ENCODE measurements at regions not wholly inside any gene's neighbourhood (a gene's known extent, or its start where the extent isn't known, plus 50 kb on each side); places are given as distances from the start of the nearest gene placed in this dataset.

GRCh38 chr1:218066332-218066731 lies 218.8 kb upstream of the RRP15 start:
- Histone ChIP-seq H3K4me1 (ENCODE audit: control insufficient read depth, insufficient read depth, low read depth, low read length) (no peaks in the 10 kb centered on the region), H3K36me3 (ENCODE audit: control insufficient read depth in 1 of 2, insufficient read depth in 2 of 2, low read depth in 1 of 2, low read length in 2 of 2) (no peaks in the 10 kb centered on the region), H3K14ac (ENCODE audit: low read length in 2 of 2) (no peak overlapping the region), H3K27me3 (ENCODE audit: control insufficient read depth in 1 of 2, insufficient read depth in 1 of 2, low read length in 2 of 2) (no peaks in the 10 kb centered on the region), H3K9ac (ENCODE audit: low read length) (no peak overlapping the region), H3K4me3 (ENCODE audit: insufficient read depth in 1 of 2, low read depth in 1 of 2, low read length in 2 of 2) (no peak overlapping the region), H2AK5ac (ENCODE audit: low read length, severe bottlenecking) (no peak overlapping the region), H3K79me1 (replicated peaks; ENCODE audit: low read length, poor library complexity, severe bottlenecking) (no peaks in the 10 kb centered on the region), H2AFZ (ENCODE audit: low read depth, low read length) (no peak overlapping the region), H2BK5ac (ENCODE audit: low read depth, low read length, poor library complexity, severe bottlenecking) (no peak overlapping the region), H3K23ac (ENCODE audit: low read length in 2 of 2) (no peak overlapping the region), H4K8ac (ENCODE audit: low read length) (no peak overlapping the region), H2BK12ac (ENCODE audit: low read length in 2 of 2) (no peak overlapping the region), H2BK120ac (ENCODE audit: low read depth, low read length) (no peak overlapping the region), H4K91ac (ENCODE audit: low read length) (no peak overlapping the region), H3K18ac (ENCODE audit: low read depth in 1 of 2, low read length in 2 of 2) (no peak overlapping the region), H3K27ac (ENCODE audit: low read length, poor library complexity, severe bottlenecking) (no peak overlapping the region), H2BK15ac (ENCODE audit: low read depth, poor library complexity, severe bottlenecking) (no peak overlapping the region), H3K4me2 (ENCODE audit: low read length, poor library complexity, severe bottlenecking) (no peak overlapping the region), H3K4ac (ENCODE audit: low read depth in 1 of 2, low read length in 2 of 2) (no peak overlapping the region), H3K9me3 (ENCODE audit: control insufficient read depth, low read length) (peaks cover 3% of the 10 kb centered on the region)
- 20% methylated on average over 1 of the region's 3 CpGs for WGBS
- DNase-seq, result no peak

DNA sequence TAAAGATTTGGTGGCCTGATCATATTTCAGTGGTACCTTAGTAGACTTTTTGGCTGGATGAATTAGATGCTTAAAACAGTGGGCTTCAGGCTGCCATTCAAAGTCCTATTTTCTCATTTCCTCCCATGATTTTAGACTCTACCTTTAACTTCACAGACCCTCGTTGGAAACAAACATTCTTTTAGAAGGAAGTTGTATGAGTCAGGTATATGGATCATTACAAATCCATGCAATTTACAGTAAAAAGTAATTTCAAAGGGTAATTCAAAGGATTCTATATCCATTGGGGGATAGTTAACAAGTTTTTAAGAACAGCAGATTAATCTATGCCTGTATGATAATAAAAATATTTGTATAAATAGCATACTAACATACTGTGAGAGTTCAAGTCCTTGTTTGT lies 216.9 kb upstream of the RRP15 start:
- no peak overlapping the region for H3K4me3 ChIP-seq (ENCODE audit: insufficient read depth in 1 of 2, low read depth in 1 of 2, low read length in 2 of 2)
- H3K18ac ChIP-seq (ENCODE audit: low read depth in 1 of 2, low read length in 2 of 2), result no peak overlapping the region
- peaks cover 3% of the 10 kb centered on the region for H3K9me3 ChIP-seq (ENCODE audit: control insufficient read depth, low read length)
- H3K27ac ChIP-seq (ENCODE audit: low read length, poor library complexity, severe bottlenecking), result no peak overlapping the region
- no peak overlapping the region for H3K4me2 ChIP-seq (ENCODE audit: low read length, poor library complexity, severe bottlenecking)
- no peak overlapping the region for H3K23ac ChIP-seq (ENCODE audit: low read length in 2 of 2)
- H3K36me3 ChIP-seq (ENCODE audit: control insufficient read depth in 1 of 2, insufficient read depth in 2 of 2, low read depth in 1 of 2, low read length in 2 of 2), result no peaks in the 10 kb centered on the region
- WGBS, result no CpG with 5 or more reads among the region's 1 CpG
- no peak overlapping the region for H2BK15ac ChIP-seq (ENCODE audit: low read depth, poor library complexity, severe bottlenecking)
- H2AFZ ChIP-seq (ENCODE audit: low read depth, low read length), result no peak overlapping the region
- no peak for DNase-seq
- no peak overlapping the region for H2BK12ac ChIP-seq (ENCODE audit: low read length in 2 of 2)
- H3K14ac ChIP-seq (ENCODE audit: low read length in 2 of 2), result no peak overlapping the region
- H2AK5ac ChIP-seq (ENCODE audit: low read length, severe bottlenecking), result no peak overlapping the region
- H3K27me3 ChIP-seq (ENCODE audit: control insufficient read depth in 1 of 2, insufficient read depth in 1 of 2, low read length in 2 of 2), result no peaks in the 10 kb centered on the region
- no peak overlapping the region for H3K4ac ChIP-seq (ENCODE audit: low read depth in 1 of 2, low read length in 2 of 2)
- no peak overlapping the region for H2BK120ac ChIP-seq (ENCODE audit: low read depth, low read length)
- H4K8ac ChIP-seq (ENCODE audit: low read length), result no peak overlapping the region
- H3K9ac ChIP-seq (ENCODE audit: low read length), result no peak overlapping the region
- H2BK5ac ChIP-seq (ENCODE audit: low read depth, low read length, poor library complexity, severe bottlenecking), result no peak overlapping the region
- no peaks in the 10 kb centered on the region for H3K79me1 ChIP-seq (replicated peaks; ENCODE audit: low read length, poor library complexity, severe bottlenecking)
- H4K91ac ChIP-seq (ENCODE audit: low read length), result no peak overlapping the region
- H3K4me1 ChIP-seq (ENCODE audit: control insufficient read depth, insufficient read depth, low read depth, low read length), result no peaks in the 10 kb centered on the region

DNA sequence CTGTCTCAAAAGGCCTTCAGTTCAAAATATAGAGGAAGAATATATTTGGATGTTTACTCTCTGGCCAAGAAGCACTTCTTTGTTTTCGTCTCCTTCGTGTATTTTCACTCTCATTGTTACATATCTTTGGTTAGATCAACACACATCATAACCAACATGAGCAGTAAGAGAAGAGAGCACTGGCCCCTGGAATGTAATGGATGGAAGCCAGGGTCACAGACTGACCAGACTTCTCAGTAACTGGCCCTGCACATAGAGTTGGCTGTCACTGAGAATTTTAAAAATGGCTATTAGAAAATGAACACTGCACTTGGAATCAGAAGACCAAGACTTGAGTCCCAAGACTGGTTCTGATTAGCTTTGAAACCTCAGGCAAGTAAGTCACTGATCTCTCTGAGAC lies 215.9 kb upstream of the RRP15 start:
- H3K4me2 ChIP-seq (ENCODE audit: low read length, poor library complexity, severe bottlenecking), result no peak overlapping the region
- H3K9me3 ChIP-seq (ENCODE audit: control insufficient read depth, low read length), result peaks cover 3% of the 10 kb centered on the region
- 30% methylated on average over 2 of the region's 2 CpGs for WGBS

GRCh38 chr1:218073062-218073461 lies 212.0 kb upstream of the RRP15 start:
- Histone ChIP-seq H3K27me3 (ENCODE audit: control insufficient read depth in 1 of 2, insufficient read depth in 1 of 2, low read length in 2 of 2) (no peaks in the 10 kb centered on the region), H3K36me3 (ENCODE audit: control insufficient read depth in 1 of 2, insufficient read depth in 2 of 2, low read depth in 1 of 2, low read length in 2 of 2) (no peaks in the 10 kb centered on the region), H4K8ac (ENCODE audit: low read length) (no peak overlapping the region), H2AFZ (ENCODE audit: low read depth, low read length) (no peak overlapping the region), H3K9ac (ENCODE audit: low read length) (no peak overlapping the region), H4K91ac (ENCODE audit: low read length) (no peak overlapping the region), H3K9me3 (ENCODE audit: control insufficient read depth, low read length) (no peaks in the 10 kb centered on the region), H3K4me2 (ENCODE audit: low read length, poor library complexity, severe bottlenecking) (no peak overlapping the region), H2BK120ac (ENCODE audit: low read depth, low read length) (no peak overlapping the region), H3K18ac (ENCODE audit: low read depth in 1 of 2, low read length in 2 of 2) (no peak overlapping the region), H3K4me3 (ENCODE audit: insufficient read depth in 1 of 2, low read depth in 1 of 2, low read length in 2 of 2) (no peak overlapping the region), H2BK15ac (ENCODE audit: low read depth, poor library complexity, severe bottlenecking) (no peak overlapping the region), H3K4ac (ENCODE audit: low read depth in 1 of 2, low read length in 2 of 2) (no peak overlapping the region), H3K79me1 (replicated peaks; ENCODE audit: low read length, poor library complexity, severe bottlenecking) (no peaks in the 10 kb centered on the region), H2BK12ac (ENCODE audit: low read length in 2 of 2) (no peak overlapping the region), H2BK5ac (ENCODE audit: low read depth, low read length, poor library complexity, severe bottlenecking) (no peak overlapping the region), H2AK5ac (ENCODE audit: low read length, severe bottlenecking) (no peak overlapping the region), H3K4me1 (ENCODE audit: control insufficient read depth, insufficient read depth, low read depth, low read length) (no peaks in the 10 kb centered on the region), H3K27ac (ENCODE audit: low read length, poor library complexity, severe bottlenecking) (no peak overlapping the region), H3K23ac (ENCODE audit: low read length in 2 of 2) (no peak overlapping the region), H3K14ac (ENCODE audit: low read length in 2 of 2) (no peak overlapping the region)
- no peak for DNase-seq

More for the DNA sequence above, 215.9 kb upstream of the RRP15 start:
- DNase-seq, result no peak
- no peaks in the 10 kb centered on the region for H3K36me3 ChIP-seq (ENCODE audit: control insufficient read depth in 1 of 2, insufficient read depth in 2 of 2, low read depth in 1 of 2, low read length in 2 of 2)
- H2AFZ ChIP-seq (ENCODE audit: low read depth, low read length), result no peak overlapping the region
- no peak overlapping the region for H3K27ac ChIP-seq (ENCODE audit: low read length, poor library complexity, severe bottlenecking)
- no peak overlapping the region for H3K4ac ChIP-seq (ENCODE audit: low read depth in 1 of 2, low read length in 2 of 2)
- H2BK15ac ChIP-seq (ENCODE audit: low read depth, poor library complexity, severe bottlenecking), result no peak overlapping the region
- H4K91ac ChIP-seq (ENCODE audit: low read length), result no peak overlapping the region
- no peak overlapping the region for H2BK5ac ChIP-seq (ENCODE audit: low read depth, low read length, poor library complexity, severe bottlenecking)
- no peaks in the 10 kb centered on the region for H3K4me1 ChIP-seq (ENCODE audit: control insufficient read depth, insufficient read depth, low read depth, low read length)
- no peak overlapping the region for H2BK12ac ChIP-seq (ENCODE audit: low read length in 2 of 2)
- no peak overlapping the region for H3K9ac ChIP-seq (ENCODE audit: low read length)
- no peak overlapping the region for H4K8ac ChIP-seq (ENCODE audit: low read length)
- no peak overlapping the region for H3K23ac ChIP-seq (ENCODE audit: low read length in 2 of 2)
- H3K4me3 ChIP-seq (ENCODE audit: insufficient read depth in 1 of 2, low read depth in 1 of 2, low read length in 2 of 2), result no peak overlapping the region
- H3K27me3 ChIP-seq (ENCODE audit: control insufficient read depth in 1 of 2, insufficient read depth in 1 of 2, low read length in 2 of 2), result no peaks in the 10 kb centered on the region
- H3K14ac ChIP-seq (ENCODE audit: low read length in 2 of 2), result no peak overlapping the region
- no peak overlapping the region for H2AK5ac ChIP-seq (ENCODE audit: low read length, severe bottlenecking)
- no peak overlapping the region for H2BK120ac ChIP-seq (ENCODE audit: low read depth, low read length)
- H3K79me1 ChIP-seq (replicated peaks; ENCODE audit: low read length, poor library complexity, severe bottlenecking), result no peaks in the 10 kb centered on the region
- no peak overlapping the region for H3K18ac ChIP-seq (ENCODE audit: low read depth in 1 of 2, low read length in 2 of 2)

All from mesenchymal stem cell (in vitro differentiated cells and primary cell).